SK-N-SH (cell line): ENCODE measurements at regions not wholly inside any gene's neighbourhood (a gene's known extent, or its start where the extent isn't known, plus 50 kb on each side); places are given as distances from the start of the nearest gene placed in this dataset.

ENCODE experiments used
- CTCF ChIA-PET: fragments of 300-600, 350-600 bp; formaldehyde crosslinking; extraction: SDS; loops from one replicate; lab custom pipeline; 2021; lab: Yijun Ruan, JAX
- POLR2A ChIA-PET: fragments of 350-600 bp; sonication (Branson Sonifier 250); formaldehyde crosslinking; extraction: SDS; loops from one replicate; lab custom pipeline; 2020; ENCODE audit warnings: antibody characterized with exemption, inconsistent platforms; lab: Yijun Ruan, JAX
- DNase-seq: peaks from one replicate; pipeline ENCODE4 v3.0.0; 2012
- H2AFZ ChIP-seq: fragments of 200-600 bp; sonication (generic); 2 replicates; pipeline ENCODE4 v1.8.1; 2016; ENCODE audit warnings: antibody characterized with exemption, mild to moderate bottlenecking, low read depth
- H3F3A ChIP-seq: fragments of 200-600 bp; sonication (generic); replicated peaks from 2 replicates; pipeline ENCODE3; 2016; ENCODE audit warnings: antibody characterized with exemption, mild to moderate bottlenecking; ENCODE audit not compliant: insufficient read depth
- H3K27ac ChIP-seq, 2 experiments: fragments of 200-500 bp in 1 of 2; fragments of 200-600 bp in 1 of 2; sonication (Bioruptor generic) in 1 of 2; sonication (generic), shearing (Covaris generic) in 1 of 2; 2 replicates each; pipeline versions ENCODE4 v1.5.1 to v1.6.1; 2014 to 2016; ENCODE audit warnings: low read depth in 2 of 2, inconsistent platforms in 1 of 2, low read length in 1 of 2, mild to moderate bottlenecking in 1 of 2, mixed read lengths in 1 of 2
- H3K27me3 ChIP-seq: fragments of 200-600 bp; sonication (generic), shearing (Covaris generic); 2 replicates; pipeline ENCODE4 v1.6.1; 2016; ENCODE audit warnings: mixed run types; ENCODE audit not compliant: insufficient read depth
- H3K36me3 ChIP-seq, 2 experiments: fragments of 200-500 bp in 1 of 2; fragments of 200-600 bp in 1 of 2; sonication (Bioruptor generic) in 1 of 2; sonication (generic) in 1 of 2; replicated peaks in 1 of 2; 2 replicates each; pipeline versions ENCODE3 to v1.5.1; 2014 to 2016; ENCODE audit warnings: low read length in 1 of 2, mild to moderate bottlenecking in 1 of 2; ENCODE audit not compliant: insufficient read depth in 2 of 2, control insufficient read depth in 1 of 2
- H3K4me1 ChIP-seq, 2 experiments: fragments of 200-500 bp in 1 of 2; fragments of 200-600 bp in 1 of 2; sonication (Bioruptor generic) in 1 of 2; sonication (generic), shearing (Covaris generic) in 1 of 2; 2 replicates each; pipeline versions ENCODE4 v1.5.1 to v1.6.1; 2014 to 2016; ENCODE audit warnings: low read depth in 1 of 2, low read length in 1 of 2, mixed run types in 1 of 2; ENCODE audit not compliant: insufficient read depth in 2 of 2, control insufficient read depth in 1 of 2
- H3K4me2 ChIP-seq: fragments of 200-600 bp; sonication (generic), shearing (Covaris generic); 2 replicates; pipeline ENCODE4 v1.6.1; 2017; ENCODE audit warnings: mixed run types
- H3K4me3 ChIP-seq, 2 experiments: fragments of 200-500 bp in 1 of 2; fragments of 200-600 bp in 1 of 2; sonication (Bioruptor generic) in 1 of 2; sonication (generic), shearing (Covaris generic) in 1 of 2; 2 replicates each; pipeline versions ENCODE4 v1.5.1 to v1.8.1; 2014 to 2016; ENCODE audit warnings: low read depth in 2 of 2, inconsistent platforms in 1 of 2, low read length in 1 of 2, mild to moderate bottlenecking in 1 of 2, mixed read lengths in 1 of 2, moderate library complexity in 1 of 2
- H3K79me2 ChIP-seq: fragments of 200-600 bp; sonication (generic); 2 replicates; pipeline ENCODE4 v1.8.1; 2017; ENCODE audit warnings: mild to moderate bottlenecking; ENCODE audit not compliant: insufficient read depth
- H3K9ac ChIP-seq: fragments of 200-600 bp; sonication (generic); 2 replicates; pipeline ENCODE4 v1.6.1; 2017; ENCODE audit warnings: mixed run types
- H3K9me2 ChIP-seq: fragments of 200-600 bp; sonication (generic); 2 replicates; pipeline ENCODE4 v1.6.1; 2017; ENCODE audit warnings: mixed run types
- H3K9me3 ChIP-seq: fragments of 200-600 bp; sonication (generic); 2 replicates; pipeline ENCODE4 v1.6.1; 2017; ENCODE audit warnings: mixed run types, mild to moderate bottlenecking, moderate library complexity
- H4K20me1 ChIP-seq: fragments of 200-600 bp; sonication (generic); 2 replicates; pipeline ENCODE4 v1.6.1; 2017; ENCODE audit warnings: mild to moderate bottlenecking, mixed run types; ENCODE audit not compliant: insufficient read depth
- EP300 ChIP-seq, 2 experiments: IDR thresholded peaks; 2 replicates each; pipeline versions ENCODE4 v1.4.0 to v1.6.1; 2012; ENCODE audit warnings: borderline replicate concordance in 1 of 2, low read depth in 1 of 2, low read length in 1 of 2
- FOSL2 ChIP-seq: IDR thresholded peaks from 2 replicates; pipeline ENCODE4 v1.4.0; 2012; ENCODE audit warnings: low read depth, mild to moderate bottlenecking, moderate library complexity, borderline replicate concordance
- FOXM1 ChIP-seq: IDR thresholded peaks from 2 replicates; pipeline ENCODE4 v1.4.0; 2012; ENCODE audit warnings: low read depth, mild to moderate bottlenecking
- GABPA ChIP-seq: IDR thresholded peaks from 2 replicates; pipeline ENCODE4 v1.4.0; 2012; ENCODE audit warnings: low read depth, mild to moderate bottlenecking
- GATA2 ChIP-seq: sonication (generic); formaldehyde crosslinking; IDR thresholded peaks from 2 replicates; pipeline ENCODE4 v1.5.0; 2020; ENCODE audit warnings: mild to moderate bottlenecking, missing genetic modification reagents
- JUND ChIP-seq: IDR thresholded peaks from 2 replicates; pipeline ENCODE4 v1.4.0; 2012
- MXI1 ChIP-seq: IDR thresholded peaks from 2 replicates; pipeline ENCODE4 v1.6.1; 2012; ENCODE audit warnings: mild to moderate bottlenecking, low read depth, low read length, improper control_type of control experiment
- NRF1 ChIP-seq: IDR thresholded peaks from 2 replicates; pipeline ENCODE4 v1.6.1; 2012; ENCODE audit warnings: low read depth, mild to moderate bottlenecking, low read length
- PBX3 ChIP-seq: IDR thresholded peaks from 2 replicates; pipeline ENCODE4; 2012
- POLR2AphosphoS5 ChIP-seq: IDR thresholded peaks from 2 replicates; pipeline ENCODE4 v1.6.1; 2012; ENCODE audit warnings: low read depth, low read length
- RCOR1 ChIP-seq: fragments of 150-350 bp; IDR thresholded peaks from 2 replicates; pipeline ENCODE4 v1.6.1; 2017; ENCODE audit warnings: antibody characterized with exemption, low read length
- REST ChIP-seq: IDR thresholded peaks from 2 replicates; pipeline ENCODE4 v1.6.1; 2012; ENCODE audit warnings: mild to moderate bottlenecking, low read depth, low read length, moderate library complexity
- RFX5 ChIP-seq: IDR thresholded peaks from 2 replicates; pipeline ENCODE4 v1.6.1; 2012; ENCODE audit warnings: mild to moderate bottlenecking, improper control_type of control experiment, low read length
- SIN3A ChIP-seq: IDR thresholded peaks from 2 replicates; pipeline ENCODE4 v1.6.1; 2012; ENCODE audit warnings: low read depth, mild to moderate bottlenecking, low read length, moderate library complexity, borderline replicate concordance
- TAF1 ChIP-seq: IDR thresholded peaks from 2 replicates; pipeline ENCODE4 v1.6.1; 2012; ENCODE audit warnings: low read depth, mild to moderate bottlenecking, low read length, moderate library complexity, borderline replicate concordance
- TCF12 ChIP-seq: IDR thresholded peaks from 2 replicates; pipeline ENCODE4 v1.4.0; 2012
- WGBS: methylation state at CpG from one replicate; pipeline ENCODE4 v1.1.6; 2017; ENCODE audit warnings: low lambda C conversion rate; 5-methylcytosine and 5-hydroxymethylcytosine counted together
- TF ChIP-seq, protein P1 (sequence below): IDR thresholded peaks from 2 replicates; pipeline ENCODE4 v1.4.0; 2012; ENCODE audit warnings: low read depth

GRCh38 chr2:100655446-100655845, 92.7 kb downstream of the PDCL3 start:
- Histone ChIP-seq H3K79me2 (no peaks in the 10 kb centered on the region), H2AFZ (no peak overlapping the region), H3K9me2 (no peaks in the 10 kb centered on the region), H3K4me3 (no peak overlapping the region)
- WGBS = 73% methylated on average over 5 of the region's 5 CpGs
- TF ChIP-seq SIN3A = no peak
- TF ChIP-seq EP300 (IDR thresholded peaks at IDR 0.05; ENCODE audit: borderline replicate concordance in 1 of 2, low read depth in 1 of 2, low read length in 1 of 2) = no peak
- TF ChIP-seq, protein P1, sequence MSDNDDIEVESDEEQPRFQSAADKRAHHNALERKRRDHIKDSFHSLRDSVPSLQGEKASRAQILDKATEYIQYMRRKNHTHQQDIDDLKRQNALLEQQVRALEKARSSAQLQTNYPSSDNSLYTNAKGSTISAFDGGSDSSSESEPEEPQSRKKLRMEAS = no peak
- TF ChIP-seq RCOR1 = no peak
- TF ChIP-seq PBX3 = no peak
- TF ChIP-seq RFX5 = no peak
- TF ChIP-seq GABPA = no peak
- no peak for TF ChIP-seq JUND
- TF ChIP-seq POLR2AphosphoS5 = no peak
- no peak for TF ChIP-seq TAF1
- TF ChIP-seq NRF1 = no peak
- no peak for TF ChIP-seq TCF12
- TF ChIP-seq MXI1 = no peak
- no peak for TF ChIP-seq FOXM1
- TF ChIP-seq REST = no peak
- TF ChIP-seq FOSL2 = no peak
- no peak for TF ChIP-seq GATA2
- TF ChIP-seq, all 33 proteins: peak for 0
- DNase-seq = no peak
- ChIA-PET CTCF (no interaction called here), POLR2A (no interaction called here)
- Histone ChIP-seq H3K36me3 (no peaks in the 10 kb centered on the region), H3K9me3 (no peaks in the 10 kb centered on the region), H3F3A (no peaks in the 10 kb centered on the region), H3K4me1 (no peaks in the 10 kb centered on the region), H3K4me2 (no peak overlapping the region), H3K27ac (no peak overlapping the region), H4K20me1 (no peaks in the 10 kb centered on the region), H3K27me3 (no peaks in the 10 kb centered on the region), H3K9ac (no peak overlapping the region)
